SK-N-SH treated with all-trans-retinoic acid at 6 μM for 48 hours (cell line): ENCODE measurements at regions not wholly inside any gene's neighbourhood (a gene's known extent, or its start where the extent isn't known, plus 50 kb on each side); places are given as distances from the start of the nearest gene placed in this dataset.

Source experiments
- ATAC-seq: fragments of 200-7000 bp; cut with Tn5 transposase; 3 replicates; pipeline ENCODE4 v1.9.1; 2020; ENCODE audit warnings: mild to moderate bottlenecking, moderate library complexity
- ARNTL ChIP-seq: fragments of 450-650 bp; formaldehyde crosslinking; IDR thresholded peaks from 2 replicates; pipeline ENCODE4 v1.5.0; 2020; ENCODE audit warnings: low read depth, mild to moderate bottlenecking, moderate library complexity, borderline replicate concordance
- BACH2 ChIP-seq: fragments of 250-450 bp; sonication (Bioruptor Pico); IDR thresholded peaks from 2 replicates; pipeline ENCODE4 v1.9.0; 2021; ENCODE audit warnings: mild to moderate bottlenecking, borderline replicate concordance
- CREB5 ChIP-seq: fragments of 250-450 bp; sonication (Bioruptor Pico); IDR thresholded peaks from 2 replicates; pipeline ENCODE4 v1.5.1; 2020; ENCODE audit warnings: low read depth, mild to moderate bottlenecking, moderate library complexity
- CSRNP3 ChIP-seq: fragments of 250-450 bp; sonication (Bioruptor Pico); IDR thresholded peaks from 2 replicates; pipeline ENCODE4 v1.5.1; 2021; ENCODE audit warnings: mild to moderate bottlenecking, moderate library complexity
- ESRRG ChIP-seq: fragments of 250-450 bp; sonication (Bioruptor Pico); IDR thresholded peaks from 2 replicates; pipeline ENCODE4 v1.6.1; 2021; ENCODE audit warnings: mild to moderate bottlenecking
- GLIS3 ChIP-seq: fragments of 250-450 bp; sonication (Bioruptor Pico); IDR thresholded peaks from 2 replicates; pipeline ENCODE4 v1.5.0; 2020; ENCODE audit warnings: mild to moderate bottlenecking, moderate library complexity
- ISL1 ChIP-seq: fragments of 250-450 bp; sonication (Bioruptor Pico); IDR thresholded peaks from 2 replicates; pipeline ENCODE4 v2.1.2; 2022; ENCODE audit warnings: mild to moderate bottlenecking, moderate library complexity
- OSR1 ChIP-seq: fragments of 250-450 bp; sonication (Bioruptor Pico); IDR thresholded peaks from 2 replicates; pipeline ENCODE4 v1.8.0; 2022; ENCODE audit warnings: moderate library complexity, mild to moderate bottlenecking, inconsistent platforms
- PATZ1 ChIP-seq: fragments of 250-450 bp; sonication (Bioruptor Pico); IDR thresholded peaks from 2 replicates; pipeline ENCODE4 v1.8.0; 2020; ENCODE audit warnings: mild to moderate bottlenecking, moderate library complexity, borderline replicate concordance
- POU6F1 ChIP-seq: fragments of 250-450 bp; sonication (Bioruptor Pico); IDR thresholded peaks from 2 replicates; pipeline ENCODE4 v1.8.0; 2021; ENCODE audit warnings: low read depth, mild to moderate bottlenecking, moderate library complexity, borderline replicate concordance
- PPARA ChIP-seq: fragments of 250-450 bp; sonication (Bioruptor Pico); IDR thresholded peaks from 2 replicates; pipeline ENCODE4 v1.5.0; 2020; ENCODE audit warnings: mild to moderate bottlenecking, borderline replicate concordance
- RARB ChIP-seq: fragments of 250-450 bp; sonication (Bioruptor Pico); IDR thresholded peaks from 2 replicates; pipeline ENCODE4 v1.8.0; 2021; ENCODE audit warnings: mild to moderate bottlenecking, moderate library complexity
- SNAI2 ChIP-seq: fragments of 250-450 bp; sonication (Bioruptor Pico); IDR thresholded peaks from 2 replicates; pipeline ENCODE4 v1.5.0; 2020; ENCODE audit warnings: mild to moderate bottlenecking, moderate library complexity
- TCF4 ChIP-seq: fragments of 250-450 bp; sonication (Bioruptor Pico); IDR thresholded peaks from 2 replicates; pipeline ENCODE4 v1.8.0; 2021; ENCODE audit warnings: mild to moderate bottlenecking, moderate library complexity, borderline replicate concordance
- TOX ChIP-seq: fragments of 250-450 bp; sonication (Bioruptor Pico); IDR thresholded peaks from 2 replicates; pipeline ENCODE4 v1.8.0; 2021; ENCODE audit warnings: mild to moderate bottlenecking, moderate library complexity, borderline replicate concordance
- TSHZ2 ChIP-seq: fragments of 250-450 bp; sonication (Bioruptor Pico); IDR thresholded peaks from 2 replicates; pipeline ENCODE4 v1.5.0; 2020; ENCODE audit warnings: mild to moderate bottlenecking, moderate library complexity
- ZC3H10 ChIP-seq: fragments of 250-450 bp; sonication (Bioruptor Pico); IDR thresholded peaks from 2 replicates; pipeline ENCODE4 v1.5.1; 2021; ENCODE audit warnings: mild to moderate bottlenecking, moderate library complexity
- ZFP3 ChIP-seq: fragments of 250-450 bp; sonication (Bioruptor Pico); IDR thresholded peaks from 2 replicates; pipeline ENCODE4 v1.5.0; 2020; ENCODE audit warnings: mild to moderate bottlenecking, moderate library complexity
- ZFP30 ChIP-seq: fragments of 450-650 bp; formaldehyde crosslinking; IDR thresholded peaks from 2 replicates; pipeline ENCODE4 v1.5.0; 2022; ENCODE audit warnings: mild to moderate bottlenecking, moderate library complexity
- ZNF565 ChIP-seq: fragments of 450-650 bp; formaldehyde crosslinking; conservative IDR thresholded peaks from 2 replicates; pipeline ENCODE4 v1.5.0; 2020; ENCODE audit warnings: low read depth, mild to moderate bottlenecking, moderate library complexity
- ZNF70 ChIP-seq: fragments of 450-650 bp; formaldehyde crosslinking; IDR thresholded peaks from 2 replicates; pipeline ENCODE4 v1.5.0; 2020; ENCODE audit warnings: mild to moderate bottlenecking, moderate library complexity
- ZNF8 ChIP-seq: fragments of 450-650 bp; formaldehyde crosslinking; IDR thresholded peaks from 2 replicates; pipeline ENCODE4 v1.5.0; 2020; ENCODE audit warnings: mild to moderate bottlenecking, moderate library complexity

- TF ChIP-seq ZNF565 (CRISPR knock-in tag) = no peak
Observed at GRCh38 chr2:39852831-39853230, 73.8 kb upstream of the THUMPD2 start (continued).

- TF ChIP-seq ZC3H10 (CRISPR knock-in tag) = no peak
- ATAC-seq = no peak
Observed at GRCh38 chr2:39851651-39852110, 72.6 kb upstream of the THUMPD2 start.

- ATAC-seq = no peak
- TF ChIP-seq ISL1 (CRISPR knock-in tag) (no peak), RARB (CRISPR knock-in tag) (no peak), ZC3H10 (CRISPR knock-in tag) (no peak), OSR1 (no peak), TOX (no peak), ZNF565 (CRISPR knock-in tag) (no peak), ESRRG (CRISPR knock-in tag) (no peak), BACH2 (CRISPR knock-in tag) (no peak), ZNF8 (no peak), TSHZ2 (CRISPR knock-in tag) (no peak), GLIS3 (CRISPR knock-in tag) (no peak), ZFP3 (no peak)
- TF ChIP-seq, all 23 proteins: peak for 0
Observed at GRCh38 chr2:39851251-39851650, 72.2 kb upstream of the THUMPD2 start.

GRCh38 chr2:39849982-39850526 lies 71.0 kb upstream of the THUMPD2 start:
- no peak for ATAC-seq
- TF ChIP-seq ZNF565 (CRISPR knock-in tag) (no peak), ZNF70 (CRISPR knock-in tag) (no peak), TCF4 (CRISPR knock-in tag) (no peak), ZFP3 (no peak)

- TF ChIP-seq SNAI2 (no peak), ZFP30 (CRISPR knock-in tag) (no peak), TOX (no peak), ZNF565 (CRISPR knock-in tag) (no peak), ISL1 (CRISPR knock-in tag) (no peak), CSRNP3 (CRISPR knock-in tag) (no peak), GLIS3 (CRISPR knock-in tag) (no peak), PATZ1 (CRISPR knock-in tag) (no peak), POU6F1 (CRISPR knock-in tag) (no peak), ZNF70 (CRISPR knock-in tag) (no peak), ZFP3 (no peak), TSHZ2 (CRISPR knock-in tag) (no peak), ZNF8 (no peak), TCF4 (CRISPR knock-in tag) (no peak), PPARA (CRISPR knock-in tag) (no peak), ZC3H10 (CRISPR knock-in tag) (no peak), CREB5 (CRISPR knock-in tag) (no peak), ARNTL (CRISPR knock-in tag) (no peak), RARB (CRISPR knock-in tag) (no peak), ESRRG (CRISPR knock-in tag) (no peak)
- TF ChIP-seq, all 23 proteins: peak for 0
- ATAC-seq = no peak
Observed at GRCh38 chr2:39849064-39849463, 70.0 kb upstream of the THUMPD2 start.
